Activated naive CD4-positive, alpha-beta T cell treated with anti-CD3 and anti-CD28 coated beads, Interleukin-2, amount 50 U/mL, for 72 hours (primary cell): ENCODE measurements at regions not wholly inside any gene's neighbourhood (a gene's known extent, or its start where the extent isn't known, plus 50 kb on each side); places are given as distances from the start of the nearest gene placed in this dataset.

Experiments
- ATAC-seq, 2 donors: fragments of 150-1000 bp; cut with Tn5 transposase; 2 replicates each; pipeline ENCODE4 v1.10.0; 2021; ENCODE audit warnings: mild to moderate bottlenecking in 2 of 2, moderate library complexity in 2 of 2
- DNase-seq, 2 donors: peaks; one replicate each; pipeline ENCODE4 v3.0.0; 2021 to 2022; ENCODE audit warnings: low spot score in 2 of 2
- H3K27ac Mint-ChIP-seq, 2 donors: one replicate each; pipeline ENCODE4 v1.8.0; 2022; ENCODE audit warnings: mild to moderate bottlenecking in 2 of 2, mixed read lengths in 2 of 2
- H3K36me3 Mint-ChIP-seq, 2 donors: one replicate each; pipeline ENCODE4 v1.8.0; 2022; ENCODE audit warnings: mixed read lengths in 2 of 2
- H3K9me3 Mint-ChIP-seq, 2 donors: one replicate each; pipeline ENCODE4 v1.8.0; 2022; ENCODE audit warnings: mixed read lengths in 2 of 2

DNA sequence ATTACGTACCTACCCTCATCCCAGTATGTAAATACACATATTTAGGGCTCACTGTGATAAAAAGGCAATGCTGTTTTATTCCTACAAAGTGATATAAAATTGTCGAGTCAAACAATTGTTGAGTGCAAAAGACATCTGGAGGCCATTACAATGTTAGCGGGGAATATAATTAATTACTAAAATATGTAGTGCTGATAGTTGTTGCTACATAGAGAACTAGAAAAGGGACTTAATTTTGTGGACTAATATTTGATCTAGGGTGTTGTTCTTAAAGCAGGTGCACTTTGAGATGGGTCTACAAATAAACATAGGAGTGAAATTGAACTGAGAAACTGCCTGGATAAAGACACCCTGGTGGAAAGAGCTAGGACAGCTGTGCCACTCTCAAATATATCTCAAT is 300.1 kb downstream of the NOL4 start:
- peaks cover 5 to 16% of the 10 kb centered on the region in 2 donors for H3K9me3 Mint-ChIP-seq
- H3K27ac Mint-ChIP-seq: no peak overlapping the region
- no peaks in the 10 kb centered on the region for H3K36me3 Mint-ChIP-seq
- DNase-seq (no peak), ATAC-seq (no peak)

DNA sequence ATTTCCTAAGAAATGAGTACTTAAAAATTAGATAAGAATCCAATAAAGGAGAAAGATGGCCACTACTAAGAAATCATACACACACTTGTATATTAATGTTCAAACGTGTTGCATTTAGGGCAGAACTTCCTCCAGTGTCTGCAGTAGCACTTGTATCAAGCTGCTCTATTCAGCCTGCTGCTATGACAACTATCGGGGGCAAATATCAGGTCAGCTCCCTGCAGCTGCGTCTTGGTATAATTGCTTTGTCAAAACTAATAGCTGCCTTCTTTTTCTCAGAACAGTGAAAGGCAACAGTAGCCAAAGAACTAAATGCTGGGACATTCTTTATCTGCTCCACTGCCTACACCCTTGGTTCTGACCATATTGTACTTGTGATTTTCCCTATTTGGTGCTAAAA is 300.7 kb downstream of the NOL4 start:
- ATAC-seq: no peak
- Mint-ChIP-seq H3K27ac (no peak overlapping the region), H3K9me3 (peaks cover 5 to 11% of the 10 kb centered on the region in 2 donors), H3K36me3 (no peaks in the 10 kb centered on the region)
- no peak for DNase-seq

DNA sequence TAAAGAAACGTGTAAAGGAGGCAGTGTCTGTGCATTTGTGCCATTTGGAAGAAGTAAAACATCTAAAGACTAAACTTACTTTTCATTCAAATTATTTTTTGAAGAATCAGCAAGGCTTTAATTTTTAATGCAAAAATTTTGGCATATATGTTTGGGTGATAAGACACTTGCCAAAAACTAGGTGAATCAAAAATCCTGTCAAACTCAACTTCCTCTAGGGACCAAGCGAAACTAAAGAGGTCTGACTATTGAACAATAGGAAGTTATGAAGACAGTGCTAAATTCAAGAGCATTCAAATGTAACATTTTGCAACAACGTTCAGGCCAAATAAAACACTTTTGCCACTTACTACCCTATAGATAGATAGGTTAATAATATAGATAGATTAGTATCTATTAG is 306.1 kb downstream of the NOL4 start:
- DNase-seq (no peak), ATAC-seq (no peak)
- Mint-ChIP-seq H3K36me3 (no peaks in the 10 kb centered on the region), H3K9me3 (peaks cover 20 to 24% of the 10 kb centered on the region in 2 donors), H3K27ac (no peak overlapping the region)

DNA sequence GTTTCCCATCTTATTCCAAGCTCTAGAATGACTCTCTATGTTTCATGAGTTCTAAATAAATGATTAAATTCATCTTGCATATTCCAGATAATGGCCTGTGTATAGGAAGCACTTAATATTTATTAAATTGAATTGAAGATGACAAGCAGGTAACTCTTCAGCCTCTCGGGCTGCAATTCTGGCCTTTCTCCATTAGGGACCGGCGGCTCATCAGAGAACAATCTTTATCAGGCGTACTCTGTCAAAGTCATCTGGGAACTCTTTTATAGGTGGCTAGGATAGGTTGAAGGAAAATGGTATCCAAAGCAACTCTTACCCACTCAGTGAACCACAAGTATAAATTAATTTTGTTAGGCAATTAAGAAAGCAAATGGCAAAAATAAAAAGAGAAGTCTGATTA is 308.5 kb downstream of the NOL4 start:
- Mint-ChIP-seq H3K36me3 (no peaks in the 10 kb centered on the region), H3K27ac (no peak overlapping the region), H3K9me3 (peaks cover 20 to 30% of the 10 kb centered on the region in 2 donors)
- ATAC-seq: no peak
- no peak for DNase-seq

DNA sequence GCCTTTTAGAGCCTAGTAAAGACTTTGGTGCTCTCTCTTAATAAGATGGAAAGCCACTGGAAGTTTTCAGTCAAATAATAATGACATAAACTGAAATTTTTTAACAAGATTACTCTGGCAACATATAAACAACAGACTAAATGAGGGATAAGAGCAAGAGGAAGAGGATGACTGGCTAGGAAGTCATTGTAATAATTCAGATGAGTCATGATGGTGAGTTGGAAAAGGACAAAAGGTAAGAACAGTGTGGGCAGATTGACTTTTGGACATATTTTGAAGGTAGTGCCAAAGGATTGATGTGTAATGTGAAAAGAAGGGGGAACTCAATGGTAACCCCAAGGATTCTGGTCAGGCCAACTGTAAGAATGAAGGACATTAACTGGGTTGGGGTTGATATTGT is 310.3 kb downstream of the NOL4 start:
- DNase-seq (no peak), ATAC-seq (no peak)
- H3K27ac Mint-ChIP-seq: no peak overlapping the region
- peaks cover 22 to 34% of the 10 kb centered on the region in 2 donors for H3K9me3 Mint-ChIP-seq
- no peaks in the 10 kb centered on the region for H3K36me3 Mint-ChIP-seq

DNA sequence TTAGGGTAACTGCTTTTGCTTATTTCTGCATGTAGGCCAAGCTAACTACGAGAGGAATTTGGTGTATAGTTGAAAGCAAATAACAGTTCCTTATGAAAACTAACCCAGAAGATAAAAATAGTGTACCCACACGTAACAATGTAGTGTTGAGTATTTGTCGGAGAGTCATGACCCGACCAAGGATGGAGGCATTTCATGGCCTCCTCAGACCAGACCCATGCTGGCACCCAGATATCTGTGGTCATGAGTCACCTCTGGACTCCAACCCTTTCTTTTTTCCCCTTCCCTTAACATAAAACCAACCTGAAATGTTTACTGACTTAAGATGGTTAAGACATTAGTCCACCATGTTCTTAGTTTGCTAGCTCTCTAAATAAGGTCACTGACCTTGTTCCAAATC is 318.7 kb downstream of the NOL4 start:
- Mint-ChIP-seq H3K27ac (no peak overlapping the region), H3K36me3 (peaks cover 0 to 9% of the 10 kb centered on the region in 2 donors), H3K9me3 (peaks cover 30 to 31% of the 10 kb centered on the region in 2 donors)
- ATAC-seq (no peak), DNase-seq (no peak)

DNA sequence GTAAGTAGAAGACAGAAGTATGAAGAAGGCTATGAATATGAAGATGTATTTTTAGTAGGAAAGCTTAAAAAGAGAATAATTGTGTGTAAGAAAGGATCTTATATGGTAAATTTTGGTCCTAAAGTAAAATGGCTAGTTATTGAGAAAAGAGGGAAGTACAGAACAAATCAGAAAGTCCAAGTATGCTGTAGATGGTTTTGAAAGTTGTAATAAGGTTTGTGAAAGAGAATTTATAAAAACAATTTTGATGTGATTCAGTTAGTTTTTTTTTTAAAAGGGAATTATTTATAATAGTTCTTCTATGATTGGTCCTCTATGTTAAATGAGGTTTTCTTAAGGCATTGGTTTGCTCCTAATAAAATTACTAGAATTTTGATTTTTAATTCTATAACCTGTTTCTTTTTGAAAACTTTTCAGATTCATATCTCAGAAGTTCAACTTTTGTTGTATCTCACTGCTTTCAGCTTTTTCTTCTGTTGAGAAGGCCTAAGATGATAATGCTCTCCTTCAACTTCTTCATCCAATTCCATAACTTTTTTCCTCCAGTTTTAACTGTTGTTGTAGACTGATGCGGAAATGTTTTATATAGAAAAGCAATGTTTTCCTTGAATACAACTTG is 322.7 kb downstream of the NOL4 start:
- Mint-ChIP-seq H3K36me3 (peaks cover 0 to 9% of the 10 kb centered on the region in 2 donors), H3K9me3 (peaks cover 37 to 39% of the 10 kb centered on the region in 2 donors), H3K27ac (no peak overlapping the region)
- ATAC-seq (no peak), DNase-seq (no peak)

DNA sequence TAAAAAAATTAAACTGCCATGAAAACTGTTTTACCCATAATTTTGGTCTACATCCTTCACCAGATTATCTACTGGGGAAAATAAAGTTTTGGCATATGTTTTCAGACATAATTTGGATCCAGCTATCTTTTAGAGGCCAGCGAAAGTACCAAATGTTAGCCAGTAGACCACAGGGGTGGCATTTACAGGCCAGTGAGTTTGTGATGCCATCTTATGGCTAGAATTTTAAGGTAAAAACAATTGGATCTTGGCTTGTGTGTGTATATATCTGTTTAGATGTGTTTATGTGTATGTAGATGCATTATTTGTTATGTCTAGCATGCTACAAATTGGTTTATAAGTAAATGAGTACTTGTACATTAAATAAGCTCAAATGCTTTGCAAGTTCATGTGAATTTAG is 322.6 kb downstream of the ASXL3 start:
- ATAC-seq: no peak
- Mint-ChIP-seq H3K9me3 (peaks cover 41% of the 10 kb centered on the region in 2 donors), H3K27ac (no peak overlapping the region), H3K36me3 (peaks cover 0 to 9% of the 10 kb centered on the region in 2 donors)
- no peak for DNase-seq

DNA sequence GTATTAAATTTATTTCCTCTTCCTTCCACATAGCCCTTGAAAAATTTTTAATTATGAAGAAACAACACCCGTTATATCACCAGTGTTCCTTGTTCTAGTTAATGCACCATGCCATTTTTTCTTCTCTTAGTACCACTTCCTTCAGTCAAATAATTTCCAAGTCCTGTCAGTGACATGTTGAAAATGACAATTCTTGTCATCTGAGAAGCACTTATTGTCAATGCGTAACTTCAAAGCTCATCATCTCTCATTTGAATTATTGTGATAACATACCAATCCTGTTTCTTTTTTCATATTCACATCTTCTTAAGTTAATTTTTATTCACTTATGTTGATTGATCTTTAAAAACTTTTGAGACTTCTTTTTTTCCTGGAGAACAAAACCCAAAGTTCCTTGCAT is 320.4 kb downstream of the ASXL3 start:
- DNase-seq (no peak), ATAC-seq (no peak)
- H3K27ac Mint-ChIP-seq: no peak overlapping the region
- H3K36me3 Mint-ChIP-seq: no peaks in the 10 kb centered on the region
- H3K9me3 Mint-ChIP-seq: peaks cover 27 to 32% of the 10 kb centered on the region in 2 donors

DNA sequence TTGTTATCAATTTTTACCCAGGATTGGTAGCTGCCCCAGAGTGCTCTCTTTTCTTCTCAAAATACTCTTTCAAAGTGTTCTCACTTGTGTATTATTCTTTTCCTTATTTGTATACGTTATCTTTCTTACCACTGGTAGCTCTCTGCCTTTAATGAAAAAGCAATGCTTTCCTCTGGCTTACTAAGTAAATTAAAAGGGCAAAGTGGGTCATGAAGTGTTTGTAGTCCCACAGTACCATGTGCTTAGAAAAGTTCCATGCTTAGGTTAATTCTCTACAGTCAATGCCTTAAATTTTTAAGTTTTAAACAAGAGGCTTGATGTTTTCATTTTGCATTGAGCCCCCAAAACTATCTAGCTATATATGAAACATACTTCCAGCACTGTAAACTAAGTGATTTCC is 300.2 kb downstream of the ASXL3 start:
- ATAC-seq: no peak
- DNase-seq: no peak
- Mint-ChIP-seq H3K9me3 (peaks cover 5 to 21% of the 10 kb centered on the region in 2 donors), H3K36me3 (no peaks in the 10 kb centered on the region), H3K27ac (no peak overlapping the region)

DNA sequence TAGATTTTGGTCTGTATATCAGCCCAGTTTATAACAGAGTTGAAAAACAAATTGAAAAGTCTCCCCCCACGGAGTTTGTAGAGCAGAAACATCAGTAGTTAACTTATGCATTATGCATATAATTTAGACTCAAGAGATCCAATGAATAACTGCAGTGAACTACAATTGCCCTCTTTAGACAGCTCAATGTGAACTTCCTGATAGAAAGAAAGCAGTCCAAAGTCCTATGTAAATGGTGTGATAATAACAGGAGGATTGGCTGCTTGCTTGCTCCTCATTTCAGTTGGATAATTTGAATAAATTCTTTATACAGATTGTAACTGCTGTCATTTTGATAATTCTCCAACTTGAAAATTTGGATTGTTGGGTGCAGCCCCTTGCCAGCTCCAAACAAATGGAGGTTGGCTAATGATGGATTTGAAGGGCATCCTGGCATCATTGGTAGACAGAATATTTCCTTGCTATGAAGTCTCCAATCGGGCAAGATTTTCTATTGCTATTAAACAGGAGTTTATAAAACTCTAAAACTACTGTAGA is 297.1 kb downstream of the ASXL3 start:
- ATAC-seq (no peak), DNase-seq (no peak)
- H3K9me3 Mint-ChIP-seq: peaks cover 5 to 15% of the 10 kb centered on the region in 2 donors
- no peaks in the 10 kb centered on the region for H3K36me3 Mint-ChIP-seq
- H3K27ac Mint-ChIP-seq: no peak overlapping the region

DNA sequence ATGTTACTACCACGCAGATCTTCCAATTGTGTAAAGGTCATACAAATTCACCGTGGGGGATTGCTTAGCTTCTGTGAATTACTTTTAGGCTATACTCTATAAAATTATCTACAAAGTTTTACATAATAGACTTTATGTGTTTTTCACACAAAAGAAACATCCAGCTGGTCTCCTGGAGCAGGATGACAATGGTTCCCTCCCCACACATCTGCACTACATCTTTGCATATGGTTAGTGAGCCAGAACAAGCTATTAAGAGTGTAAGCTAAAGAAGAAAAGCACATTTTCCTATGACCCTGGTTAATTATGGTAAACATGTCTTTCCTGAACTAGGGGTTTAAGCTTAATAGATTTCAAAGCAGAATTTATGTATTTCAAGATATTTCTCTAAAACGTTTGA is 295.1 kb downstream of the ASXL3 start:
- Mint-ChIP-seq H3K36me3 (no peaks in the 10 kb centered on the region), H3K9me3 (peaks cover 5 to 15% of the 10 kb centered on the region in 2 donors), H3K27ac (no peak overlapping the region)
- ATAC-seq (no peak), DNase-seq (no peak)

DNA sequence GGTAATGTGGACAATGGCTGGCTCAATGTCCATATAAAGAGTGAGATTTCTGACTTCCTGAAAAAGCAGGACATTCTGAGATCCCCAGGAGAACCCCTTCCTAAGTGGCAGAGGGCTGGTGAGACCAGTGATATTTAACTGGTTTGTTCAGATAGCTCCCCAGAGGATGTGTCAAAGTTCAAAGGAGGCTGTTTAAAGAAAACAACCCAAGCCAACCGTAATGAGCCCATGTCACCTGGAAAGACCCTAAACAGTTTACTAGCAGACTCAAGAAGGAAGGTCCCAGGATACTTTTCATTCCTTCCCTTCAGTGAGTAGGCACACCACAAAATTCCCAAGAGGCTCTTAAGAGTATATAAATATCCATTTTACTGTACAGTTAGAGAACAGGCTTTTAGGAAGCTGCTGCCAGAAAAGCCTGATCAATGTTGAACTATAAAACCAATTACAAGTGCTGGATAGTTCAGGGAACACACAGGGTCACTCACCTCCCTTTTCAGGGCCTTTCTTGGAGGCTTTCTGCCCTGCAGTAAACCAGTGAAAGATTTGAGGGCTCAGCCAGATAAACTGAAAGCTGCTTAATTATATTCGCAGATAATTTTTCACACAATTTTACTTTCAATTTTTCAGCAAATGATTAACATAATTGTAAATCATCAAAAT is 293.5 kb downstream of the ASXL3 start:
- ATAC-seq (no peak), DNase-seq (no peak)
- Mint-ChIP-seq H3K36me3 (no peaks in the 10 kb centered on the region), H3K9me3 (peaks cover 5 to 10% of the 10 kb centered on the region in 2 donors), H3K27ac (no peak overlapping the region)

DNA sequence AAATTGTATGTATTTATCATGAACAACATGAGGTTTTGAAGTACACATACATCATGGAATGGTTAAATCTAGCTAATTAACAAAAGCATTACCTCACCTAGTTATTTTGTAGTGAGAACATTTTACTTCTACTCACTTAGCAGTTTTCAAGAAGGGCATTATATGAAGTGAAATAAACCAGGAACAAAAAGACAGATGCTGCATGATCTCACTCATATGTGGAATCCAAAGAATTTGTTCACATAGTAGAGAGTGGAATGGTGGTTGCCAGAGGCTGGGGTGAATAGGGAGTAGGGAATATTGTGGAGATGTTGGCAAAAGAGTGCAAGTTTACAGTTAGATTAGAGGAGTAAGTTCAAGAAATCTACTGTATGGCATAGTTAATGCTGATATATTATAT is 292.0 kb downstream of the ASXL3 start:
- peaks cover 10 to 13% of the 10 kb centered on the region in 2 donors for H3K9me3 Mint-ChIP-seq
- ATAC-seq (no peak), DNase-seq (no peak)
- no peaks in the 10 kb centered on the region for H3K36me3 Mint-ChIP-seq
- H3K27ac Mint-ChIP-seq: no peak overlapping the region

DNA sequence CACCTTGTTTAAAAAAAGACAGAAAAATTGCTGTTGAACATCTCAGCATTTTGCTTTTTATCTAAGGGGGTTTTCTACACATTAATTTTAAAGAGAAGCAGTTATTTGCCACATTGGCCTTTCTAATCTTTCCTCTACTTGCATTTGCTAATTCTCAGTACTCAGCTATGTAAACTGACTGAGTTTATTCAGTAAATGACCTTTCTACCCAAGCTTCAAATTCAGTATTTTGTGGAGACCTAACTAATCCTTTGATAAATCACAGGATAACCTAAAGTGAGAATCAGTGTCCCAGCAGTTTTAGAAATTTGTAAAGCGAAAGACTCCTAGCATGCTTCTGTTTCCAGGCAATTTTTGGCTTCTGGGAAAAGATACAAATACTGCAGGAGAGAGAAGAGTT is 288.4 kb downstream of the ASXL3 start:
- Mint-ChIP-seq H3K36me3 (peaks cover 8% of the 10 kb centered on the region in 2 donors), H3K27ac (no peak overlapping the region), H3K9me3 (peaks cover 9 to 14% of the 10 kb centered on the region in 2 donors)
- no peak for ATAC-seq
- DNase-seq: no peak

DNA sequence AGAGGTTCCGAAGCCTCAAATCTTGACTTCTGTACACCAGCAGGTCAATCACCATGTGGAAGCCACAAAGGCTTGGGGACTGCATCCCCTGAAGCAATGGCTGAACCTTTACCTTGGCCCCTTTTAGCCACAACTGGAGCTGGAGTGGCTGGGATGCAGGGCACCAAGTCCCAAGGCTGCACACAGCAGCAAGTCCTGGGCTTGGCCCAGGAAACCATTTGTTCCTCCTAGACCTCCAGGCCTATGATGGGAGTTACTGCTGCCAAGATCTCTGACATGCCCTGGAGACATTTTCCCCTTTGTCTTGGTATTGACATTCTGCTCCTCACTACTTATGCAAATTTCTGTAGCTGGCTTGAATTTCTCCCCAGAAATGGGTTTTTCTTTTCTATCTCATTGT is 285.9 kb downstream of the ASXL3 start:
- no peak for ATAC-seq
- Mint-ChIP-seq H3K9me3 (peaks cover 12 to 14% of the 10 kb centered on the region in 2 donors), H3K36me3 (peaks cover 8% of the 10 kb centered on the region in 2 donors), H3K27ac (no peak overlapping the region)
- DNase-seq: no peak

DNA sequence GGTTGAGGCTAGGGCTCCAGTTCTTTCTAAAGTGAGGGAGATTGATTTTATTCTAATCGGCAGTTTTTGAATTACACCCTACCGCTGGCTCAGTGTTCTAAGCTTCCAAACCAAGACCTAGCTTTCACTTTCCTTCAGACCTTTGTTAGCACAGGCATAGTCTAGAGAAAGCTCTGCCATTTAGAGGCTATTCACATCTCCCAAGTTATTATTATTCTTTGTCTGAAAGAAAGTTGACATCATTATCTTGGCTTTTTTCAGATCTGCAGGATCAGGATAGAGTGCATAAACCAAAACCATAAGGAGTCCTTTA is 276.8 kb downstream of the ASXL3 start:
- DNase-seq (no peak), ATAC-seq (no peak)
- H3K9me3 Mint-ChIP-seq: peaks cover 0 to 8% of the 10 kb centered on the region in 2 donors
- no peaks in the 10 kb centered on the region for H3K36me3 Mint-ChIP-seq
- H3K27ac Mint-ChIP-seq: no peak overlapping the region
